Fibroblast of lung (primary cell): ENCODE measurements at regions not wholly inside any gene's neighbourhood (a gene's known extent, or its start where the extent isn't known, plus 50 kb on each side); places are given as distances from the start of the nearest gene placed in this dataset.
A peak's percentile ranks its signal among the peaks of the same experiment; 100 is the strongest.

ENCODE experiments used
- DNase-seq, 2 donors: peaks; one replicate each; pipeline versions ENCODE4 v3.0.0 to v3.0.0-alpha.2; 2010; ENCODE audit warnings: low read depth in 2 of 2
- H2AFZ ChIP-seq: 2 replicates; pipeline ENCODE4 v1.5.1; 2012; ENCODE audit warnings: low read length, control low read depth, inconsistent platforms
- H3K27ac ChIP-seq: 2 replicates; pipeline ENCODE4 v1.5.1; 2011; ENCODE audit warnings: low read length, control low read depth; ENCODE audit not compliant: insufficient read depth
- H3K27me3 ChIP-seq: 2 replicates; pipeline ENCODE4 v1.5.1; 2011; ENCODE audit warnings: mild to moderate bottlenecking, low read length; ENCODE audit not compliant: control insufficient read depth, insufficient read depth
- H3K36me3 ChIP-seq: 2 replicates; pipeline ENCODE4 v1.5.1; 2011; ENCODE audit warnings: low read length; ENCODE audit not compliant: control insufficient read depth, insufficient read depth
- H3K4me1 ChIP-seq: 2 replicates; pipeline ENCODE4 v1.5.1; 2011; ENCODE audit warnings: low read length; ENCODE audit not compliant: control insufficient read depth, insufficient read depth; ENCODE audit errors: extremely low read depth
- H3K4me2 ChIP-seq: 2 replicates; pipeline ENCODE4 v1.5.1; 2011; ENCODE audit warnings: low read length, control low read depth; ENCODE audit not compliant: insufficient read depth; ENCODE audit errors: extremely low read depth
- H3K4me3 ChIP-seq, 4 experiments: fragments of 200-600 bp in 1 of 4; sonication (generic) in 1 of 4; replicated peaks in 1 of 4; 2 replicates each; pipeline ENCODE4 v1.5.1; 2011 to 2016; ENCODE audit warnings: low read length in 4 of 4, low read depth in 3 of 4, mild to moderate bottlenecking in 3 of 4, control low read depth in 2 of 4, inconsistent platforms in 1 of 4, mixed read lengths in 1 of 4; ENCODE audit not compliant: insufficient read depth in 1 of 4; ENCODE audit errors: control extremely low read depth in 1 of 4
- H3K79me2 ChIP-seq: 2 replicates; pipeline ENCODE4 v1.5.1; 2012; ENCODE audit warnings: mild to moderate bottlenecking, low read length, inconsistent platforms; ENCODE audit not compliant: control insufficient read depth, insufficient read depth
- H3K9ac ChIP-seq: 2 replicates; pipeline ENCODE4 v1.5.1; 2011; ENCODE audit warnings: mild to moderate bottlenecking, low read length, control low read depth; ENCODE audit not compliant: insufficient read depth
- H3K9me3 ChIP-seq: 2 replicates; pipeline ENCODE4 v1.5.1; 2012; ENCODE audit warnings: low read depth, low read length; ENCODE audit not compliant: control insufficient read depth, insufficient read depth
- H4K20me1 ChIP-seq: 2 replicates; pipeline ENCODE4 v1.5.1; 2011; ENCODE audit warnings: low read length; ENCODE audit not compliant: control insufficient read depth, insufficient read depth; ENCODE audit errors: extremely low read depth
- CTCF ChIP-seq, 2 donors: IDR thresholded peaks in 1 of 2; conservative IDR thresholded peaks in 1 of 2; 1 replicate in 1 of 2; 2 replicates in 1 of 2; pipeline ENCODE4 v1.5.1; 2011 to 2012; ENCODE audit warnings: low read length in 2 of 2, control low read depth in 1 of 2, inconsistent platforms in 1 of 2, low read depth in 1 of 2, mild to moderate bottlenecking in 1 of 2
- EZH2 ChIP-seq: IDR thresholded peaks from 2 replicates; pipeline ENCODE4 v1.5.1; 2012; ENCODE audit warnings: low read length, control low read depth, mild to moderate bottlenecking; ENCODE audit errors: missing control alignments

- peaks cover 15% of the 10 kb centered on the region for H3K4me1 ChIP-seq
- H3K27ac ChIP-seq, result no peak overlapping the region
- DNase-seq, result no peak
- H3K9me3 ChIP-seq, result no peaks in the 10 kb centered on the region
- H3K4me2 ChIP-seq, result no peak overlapping the region
- H4K20me1 ChIP-seq, result no peaks in the 10 kb centered on the region
- H3K27me3 ChIP-seq, result no peaks in the 10 kb centered on the region
- H2AFZ ChIP-seq, result no peak overlapping the region
- no peaks in the 10 kb centered on the region for H3K36me3 ChIP-seq
- no peak for TF ChIP-seq CTCF (conservative IDR thresholded peaks at IDR 0.05 in 1 of 2, IDR thresholded peaks at IDR 0.05 in 1 of 2; ENCODE audit: low read depth in 1 of 2, low read length in 2 of 2)
- TF ChIP-seq EZH2, result no peak
- H3K79me2 ChIP-seq, result no peaks in the 10 kb centered on the region
- H3K9ac ChIP-seq, result no peak overlapping the region
- no peak overlapping the region for H3K4me3 ChIP-seq
Observed at GRCh38 chr12:67437011-67437410, 167.9 kb downstream of the CAND1 start.

DNA sequence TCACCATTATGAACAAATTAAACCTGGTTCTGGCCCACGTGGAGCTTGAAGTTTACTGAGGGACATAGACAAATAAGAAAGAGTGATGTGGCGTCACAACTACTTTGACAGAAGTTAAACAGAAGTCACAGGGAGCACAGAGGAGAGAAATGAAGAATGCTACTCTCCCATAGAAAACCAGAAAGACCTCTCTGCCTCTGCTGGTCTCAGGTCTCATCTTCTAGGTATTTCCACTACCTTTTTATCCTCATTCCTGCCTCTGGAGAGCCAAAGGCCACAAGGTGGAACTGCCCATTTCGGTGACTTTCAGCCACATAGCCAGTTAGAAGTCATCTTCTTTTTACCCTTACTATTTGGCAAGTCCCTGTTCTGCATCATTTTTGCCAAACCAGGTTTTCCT lies 170.5 kb downstream of the CAND1 start:
- Histone ChIP-seq H3K4me1 (peaks cover 7% of the 10 kb centered on the region), H2AFZ (no peak overlapping the region), H4K20me1 (no peaks in the 10 kb centered on the region), H3K4me3 (no peak overlapping the region), H3K27me3 (no peaks in the 10 kb centered on the region), H3K79me2 (no peaks in the 10 kb centered on the region), H3K9me3 (no peaks in the 10 kb centered on the region), H3K27ac (no peak overlapping the region), H3K4me2 (no peak overlapping the region), H3K36me3 (no peaks in the 10 kb centered on the region), H3K9ac (no peak overlapping the region)
- no peak for TF ChIP-seq CTCF (conservative IDR thresholded peaks at IDR 0.05 in 1 of 2, IDR thresholded peaks at IDR 0.05 in 1 of 2; ENCODE audit: low read depth in 1 of 2, low read length in 2 of 2)
- DNase-seq, result no peak

GRCh38 chr12:67441736-67442346 lies 172.7 kb downstream of the CAND1 start:
- Histone ChIP-seq H3K4me3 (no peak overlapping the region), H3K27me3 (no peaks in the 10 kb centered on the region), H3K27ac (no peak overlapping the region), H3K36me3 (no peaks in the 10 kb centered on the region), H3K9ac (no peak overlapping the region), H4K20me1 (no peaks in the 10 kb centered on the region), H3K4me1 (peaks cover 2% of the 10 kb centered on the region), H2AFZ (no peak overlapping the region), H3K9me3 (no peaks in the 10 kb centered on the region), H3K79me2 (no peaks in the 10 kb centered on the region), H3K4me2 (no peak overlapping the region)
- TF ChIP-seq CTCF (conservative IDR thresholded peaks at IDR 0.05 in 1 of 2, IDR thresholded peaks at IDR 0.05 in 1 of 2; ENCODE audit: low read depth in 1 of 2, low read length in 2 of 2), result peak; percentile 84 to 90
- no peak for TF ChIP-seq EZH2
- DNase-seq, result peak; percentile 65 to 81
